GM12872 (cell line): ENCODE measurements at regions not wholly inside any gene's neighbourhood (a gene's known extent, or its start where the extent isn't known, plus 50 kb on each side); places are given as distances from the start of the nearest gene placed in this dataset.

Experiments
- TF ChIP-seq, protein P1 (sequence below): IDR thresholded peaks from 3 replicates; pipeline ENCODE4 v1.5.1; 2011; ENCODE audit warnings: low read depth, mild to moderate bottlenecking, low read length, moderate library complexity; ENCODE audit not compliant: insufficient read depth

DNA sequence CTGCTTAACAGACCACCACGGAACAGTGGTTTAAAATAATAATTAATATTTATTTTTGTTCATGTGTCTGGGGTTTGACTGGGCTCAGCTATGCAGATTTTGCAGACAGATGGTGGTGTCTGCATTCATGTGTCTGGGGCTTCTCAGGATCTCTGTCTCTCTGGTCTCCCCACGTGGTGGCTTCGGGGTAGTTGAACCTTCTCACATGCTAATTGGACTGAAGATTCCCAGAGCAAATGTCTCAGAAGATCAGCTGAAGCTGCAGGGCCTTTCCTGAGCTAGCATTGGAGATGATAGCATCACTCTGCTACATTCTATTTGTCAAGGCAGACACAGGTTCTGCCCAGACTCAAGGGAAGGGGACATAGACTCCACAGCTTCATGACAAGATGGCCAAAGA is 109.1 kb upstream of the DNAH14 start:
- TF ChIP-seq, protein P1, sequence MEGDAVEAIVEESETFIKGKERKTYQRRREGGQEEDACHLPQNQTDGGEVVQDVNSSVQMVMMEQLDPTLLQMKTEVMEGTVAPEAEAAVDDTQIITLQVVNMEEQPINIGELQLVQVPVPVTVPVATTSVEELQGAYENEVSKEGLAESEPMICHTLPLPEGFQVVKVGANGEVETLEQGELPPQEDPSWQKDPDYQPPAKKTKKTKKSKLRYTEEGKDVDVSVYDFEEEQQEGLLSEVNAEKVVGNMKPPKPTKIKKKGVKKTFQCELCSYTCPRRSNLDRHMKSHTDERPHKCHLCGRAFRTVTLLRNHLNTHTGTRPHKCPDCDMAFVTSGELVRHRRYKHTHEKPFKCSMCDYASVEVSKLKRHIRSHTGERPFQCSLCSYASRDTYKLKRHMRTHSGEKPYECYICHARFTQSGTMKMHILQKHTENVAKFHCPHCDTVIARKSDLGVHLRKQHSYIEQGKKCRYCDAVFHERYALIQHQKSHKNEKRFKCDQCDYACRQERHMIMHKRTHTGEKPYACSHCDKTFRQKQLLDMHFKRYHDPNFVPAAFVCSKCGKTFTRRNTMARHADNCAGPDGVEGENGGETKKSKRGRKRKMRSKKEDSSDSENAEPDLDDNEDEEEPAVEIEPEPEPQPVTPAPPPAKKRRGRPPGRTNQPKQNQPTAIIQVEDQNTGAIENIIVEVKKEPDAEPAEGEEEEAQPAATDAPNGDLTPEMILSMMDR: no peak

GRCh38 chr1:224825525-224826000 is 103.9 kb upstream of the DNAH14 start:
- TF ChIP-seq, protein P1: no peak

DNA sequence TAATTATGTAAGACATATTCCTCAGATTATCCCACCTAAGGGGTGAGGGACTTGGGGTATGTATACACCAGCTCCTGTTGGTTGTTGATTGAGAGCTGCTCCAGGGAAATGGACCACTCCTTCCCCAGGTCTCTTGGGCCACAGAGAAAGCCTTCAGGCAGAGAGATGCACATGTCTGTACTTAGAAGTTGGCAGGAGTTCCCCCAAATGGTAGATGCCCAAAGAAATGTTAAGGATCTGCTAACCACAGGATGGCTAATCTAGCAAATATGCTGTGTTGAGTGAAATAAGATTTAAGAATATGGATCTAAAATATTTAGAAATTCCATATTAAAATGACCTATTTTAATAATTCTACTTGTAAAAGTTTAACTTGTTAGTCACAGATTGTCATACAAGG is 100.8 kb upstream of the DNAH14 start:
- TF ChIP-seq, protein P1: no peak

DNA sequence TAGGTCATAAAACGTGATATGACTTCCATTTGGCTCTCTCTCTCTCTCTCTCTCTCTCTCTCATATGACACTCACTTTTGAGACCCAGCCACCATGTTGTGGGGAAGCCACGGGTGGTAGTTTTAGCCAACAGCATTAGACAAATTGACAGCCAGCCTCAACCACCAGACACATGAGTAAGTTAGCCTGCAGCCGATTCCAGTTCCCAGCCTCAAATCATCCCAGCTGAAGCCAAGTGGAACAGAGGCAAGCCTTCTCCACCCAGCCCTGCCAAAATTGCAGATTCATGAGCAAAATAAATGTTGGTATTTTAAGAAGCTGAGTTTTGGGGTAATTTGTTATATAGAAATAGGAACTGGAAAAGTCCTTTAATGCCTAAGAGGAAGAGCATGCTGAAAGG is 98.0 kb upstream of the DNAH14 start:
- TF ChIP-seq, protein P1: no peak

- TF ChIP-seq, protein P1: no peak
These were observed 83.2 kb upstream of the DNAH14 start for GRCh38 chr1:224846119-224846907.

GRCh38 chr1:224850446-224850845 is 79.0 kb upstream of the DNAH14 start:
- TF ChIP-seq, protein P1: no peak

- TF ChIP-seq, protein P1: peak; percentile 87
These were observed 78.1 kb upstream of the DNAH14 start for GRCh38 chr1:224851210-224851847.
